GM12874 (cell line): ENCODE measurements at regions not wholly inside any gene's neighbourhood (a gene's known extent, or its start where the extent isn't known, plus 50 kb on each side); places are given as distances from the start of the nearest gene placed in this dataset.

Experiments
- TF ChIP-seq, protein P1 (sequence below): IDR thresholded peaks from 2 replicates; pipeline ENCODE4 v1.5.1; 2011; ENCODE audit warnings: low read depth, mild to moderate bottlenecking, control low read depth, low read length, moderate library complexity; ENCODE audit not compliant: insufficient read depth

DNA sequence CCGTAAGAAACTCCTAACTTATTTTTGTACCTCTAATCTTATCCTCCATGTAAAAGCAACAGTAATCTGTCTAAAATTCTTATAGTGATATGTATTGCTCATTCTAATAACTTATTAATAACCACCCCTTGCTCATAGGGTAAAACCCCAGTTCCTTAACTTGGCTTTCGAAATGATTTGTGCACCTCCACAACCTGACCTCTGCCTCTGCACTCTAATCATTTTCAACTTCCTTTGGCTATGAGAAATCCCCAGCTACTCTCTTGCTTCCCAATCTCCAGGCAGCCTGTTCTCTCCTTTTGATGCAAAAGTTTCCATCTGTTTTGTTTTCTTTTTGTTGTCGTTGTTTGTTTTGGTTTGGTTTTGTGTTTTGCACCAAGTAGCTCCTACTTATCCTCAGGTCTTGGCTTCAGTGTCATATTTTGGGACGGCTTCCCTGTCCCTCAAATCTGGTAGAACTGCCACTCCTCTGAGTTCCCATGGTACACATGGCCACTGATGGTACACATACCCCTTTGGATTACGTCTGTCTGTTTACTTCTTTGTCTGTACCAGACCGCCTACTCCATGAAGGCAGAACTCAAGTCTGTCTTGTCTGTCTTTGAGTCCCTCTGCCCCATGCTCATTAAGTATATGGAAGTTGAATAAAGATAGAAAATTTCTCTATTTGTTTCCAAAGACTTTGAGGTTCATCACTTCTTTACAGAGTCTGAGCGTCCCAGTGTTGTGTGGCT lies 105.6 kb upstream of the TGFBR2 start:
- TF ChIP-seq, protein P1, sequence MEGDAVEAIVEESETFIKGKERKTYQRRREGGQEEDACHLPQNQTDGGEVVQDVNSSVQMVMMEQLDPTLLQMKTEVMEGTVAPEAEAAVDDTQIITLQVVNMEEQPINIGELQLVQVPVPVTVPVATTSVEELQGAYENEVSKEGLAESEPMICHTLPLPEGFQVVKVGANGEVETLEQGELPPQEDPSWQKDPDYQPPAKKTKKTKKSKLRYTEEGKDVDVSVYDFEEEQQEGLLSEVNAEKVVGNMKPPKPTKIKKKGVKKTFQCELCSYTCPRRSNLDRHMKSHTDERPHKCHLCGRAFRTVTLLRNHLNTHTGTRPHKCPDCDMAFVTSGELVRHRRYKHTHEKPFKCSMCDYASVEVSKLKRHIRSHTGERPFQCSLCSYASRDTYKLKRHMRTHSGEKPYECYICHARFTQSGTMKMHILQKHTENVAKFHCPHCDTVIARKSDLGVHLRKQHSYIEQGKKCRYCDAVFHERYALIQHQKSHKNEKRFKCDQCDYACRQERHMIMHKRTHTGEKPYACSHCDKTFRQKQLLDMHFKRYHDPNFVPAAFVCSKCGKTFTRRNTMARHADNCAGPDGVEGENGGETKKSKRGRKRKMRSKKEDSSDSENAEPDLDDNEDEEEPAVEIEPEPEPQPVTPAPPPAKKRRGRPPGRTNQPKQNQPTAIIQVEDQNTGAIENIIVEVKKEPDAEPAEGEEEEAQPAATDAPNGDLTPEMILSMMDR, result no peak

DNA sequence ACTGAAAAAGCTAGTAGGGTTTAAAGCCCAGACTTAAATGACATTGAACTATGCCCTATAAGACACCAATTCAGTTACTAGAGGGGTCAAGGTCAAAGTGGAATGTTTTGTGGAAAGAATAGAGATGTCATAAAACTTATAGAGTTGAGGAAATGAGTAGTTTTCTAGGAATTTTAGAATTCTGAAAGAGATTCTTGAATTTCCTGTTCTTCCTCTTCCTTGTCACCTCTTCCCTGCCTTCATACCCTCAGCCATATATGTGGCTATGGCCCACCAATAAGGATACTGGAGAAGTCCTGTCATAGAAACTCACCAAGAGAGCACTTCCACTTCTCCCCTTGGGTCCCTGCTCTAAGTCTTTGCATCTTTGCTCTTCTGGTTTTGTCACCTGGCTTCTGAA lies 104.9 kb upstream of the TGFBR2 start:
- TF ChIP-seq, protein P1, result no peak

DNA sequence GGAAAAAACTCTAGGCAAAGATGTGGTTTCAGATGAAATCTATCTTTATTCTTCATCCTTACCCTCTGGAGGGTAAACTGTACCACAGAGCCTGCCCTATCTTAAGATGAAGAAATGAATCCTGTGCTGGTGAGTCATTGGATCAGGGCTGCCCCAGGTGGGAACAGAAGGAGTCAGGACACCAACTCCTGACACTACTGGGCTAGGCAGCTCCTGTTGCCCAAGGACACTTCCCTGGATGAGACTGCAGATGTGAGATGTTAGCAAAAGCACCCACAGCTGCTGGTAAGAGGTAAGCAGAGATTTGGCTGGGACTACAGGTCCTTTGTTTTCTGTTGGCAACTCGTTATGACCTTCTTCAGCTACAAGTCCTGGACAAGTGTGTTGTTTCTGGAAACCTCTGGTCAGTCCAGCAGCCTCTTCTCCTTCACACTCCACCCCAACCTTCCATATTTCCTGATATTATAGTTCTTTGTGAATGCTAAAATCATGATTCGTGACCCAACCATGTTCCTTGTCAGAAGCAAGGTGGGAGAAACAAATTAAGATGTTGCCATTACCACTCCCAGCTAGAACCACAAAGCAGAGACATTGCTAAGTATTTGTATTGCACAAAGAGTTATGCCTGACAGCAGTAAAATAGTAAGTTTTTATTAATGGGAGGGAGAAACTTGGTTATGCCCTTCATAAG lies 104.2 kb upstream of the TGFBR2 start:
- TF ChIP-seq, protein P1, result no peak

DNA sequence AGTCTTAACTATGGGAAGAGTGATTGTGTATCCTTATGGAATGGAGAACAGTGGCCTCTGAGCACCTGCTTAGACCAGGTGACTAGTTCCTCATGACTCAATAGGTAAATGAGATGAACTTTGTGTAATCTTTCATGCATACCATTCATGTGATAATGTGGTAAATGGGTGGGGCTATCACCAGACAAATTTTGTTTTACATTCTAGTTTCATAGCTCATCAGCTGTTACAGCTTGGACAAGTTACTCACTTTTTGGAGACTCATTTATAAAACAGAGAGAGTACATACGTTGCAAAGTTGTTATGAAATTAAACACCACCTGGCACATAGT lies 103.7 kb upstream of the TGFBR2 start:
- TF ChIP-seq, protein P1, result no peak

DNA sequence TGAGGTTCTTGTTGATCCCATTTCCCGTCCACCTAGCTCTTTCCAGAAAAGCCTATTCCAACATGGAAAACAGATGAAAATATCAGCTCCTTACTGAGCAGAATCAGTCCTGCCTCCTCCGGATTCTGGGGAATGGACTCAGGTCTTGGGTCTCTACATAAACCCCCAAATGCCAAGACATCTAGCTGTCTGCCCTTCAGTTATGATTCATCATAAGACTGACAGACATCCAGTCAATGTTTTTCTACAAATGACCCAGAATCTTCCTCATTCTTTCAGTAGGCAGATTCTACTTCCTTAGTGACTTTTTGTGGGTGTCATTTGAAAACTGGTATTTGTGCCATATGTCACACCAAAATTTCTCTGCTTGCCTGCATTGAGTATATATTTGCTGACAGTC lies 103.0 kb upstream of the TGFBR2 start:
- TF ChIP-seq, protein P1, result no peak

DNA sequence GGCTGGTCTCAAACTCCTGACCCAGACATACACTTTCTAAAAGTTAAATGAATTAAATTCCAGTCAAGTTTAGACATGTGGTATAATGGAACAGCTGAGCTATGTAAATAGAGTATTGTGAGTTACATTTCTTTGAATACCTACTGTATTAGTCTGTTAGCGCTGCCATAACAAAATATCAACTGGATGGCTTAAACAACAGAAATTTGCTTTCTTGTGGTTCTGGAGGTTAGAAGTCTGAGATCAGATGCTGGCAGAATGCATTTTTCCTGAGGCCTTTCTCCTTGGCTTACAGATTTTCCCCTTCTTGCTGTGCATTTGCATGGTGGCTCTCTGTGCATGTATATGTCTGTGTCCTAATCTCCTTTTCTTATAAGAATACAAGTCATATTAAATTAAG lies 101.5 kb upstream of the TGFBR2 start:
- TF ChIP-seq, protein P1, result no peak

DNA sequence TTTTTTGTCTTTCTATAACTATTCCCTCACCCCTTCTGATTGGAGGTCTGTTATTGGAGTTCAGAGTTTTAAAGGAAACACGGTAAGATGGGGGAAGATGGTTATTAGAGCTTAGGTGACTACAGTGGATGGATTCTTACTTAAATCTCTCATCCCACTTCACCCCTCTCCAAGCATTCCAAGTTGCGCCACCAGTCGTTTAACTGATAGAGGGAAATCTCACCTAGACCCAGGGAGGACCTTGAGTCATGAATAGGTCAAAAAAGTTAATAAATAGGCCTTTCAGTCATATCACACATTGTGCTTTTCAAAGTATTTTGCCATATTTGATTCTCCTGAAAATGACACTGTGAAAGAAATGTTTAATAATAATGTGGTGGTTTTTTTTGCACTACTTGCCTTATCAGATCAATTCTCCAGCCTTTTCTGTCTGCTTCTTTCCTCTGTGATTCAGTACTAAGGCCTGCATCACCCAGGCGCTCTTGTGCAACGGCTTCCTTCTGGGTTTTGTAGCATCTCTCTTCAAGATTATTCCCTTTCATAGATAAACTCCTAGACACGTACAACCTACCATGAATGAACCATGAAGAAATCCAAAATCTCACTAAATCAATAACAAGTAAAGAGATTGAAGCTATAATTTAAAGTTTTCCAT lies 100.4 kb upstream of the TGFBR2 start:
- TF ChIP-seq, protein P1, result no peak
